ENCODE measurements at regions not wholly inside any gene's neighbourhood (a gene's known extent, or its start where the extent isn't known, plus 50 kb on each side); places are given as distances from the start of the nearest gene placed in this dataset.

DNA sequence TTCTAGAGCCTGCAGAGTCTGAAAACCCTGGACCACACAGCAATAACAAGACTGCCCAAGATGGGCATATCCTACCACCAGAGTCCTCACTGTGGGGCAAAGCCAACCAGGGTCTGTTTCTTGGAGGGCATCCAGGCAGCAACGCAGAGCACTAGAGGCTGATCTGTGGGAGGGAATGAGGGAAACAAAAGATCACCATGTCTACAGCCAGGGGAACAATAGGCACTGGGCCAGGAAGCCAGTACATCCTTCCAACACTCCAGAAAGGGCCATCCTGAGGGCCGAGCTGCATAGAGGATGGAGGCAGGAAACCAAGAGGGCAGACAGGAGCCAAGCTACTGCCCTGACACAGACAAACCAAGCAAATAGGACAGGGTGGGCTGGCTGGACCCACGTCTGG, 416.1 kb upstream of the IRX4 start:
- no TSS peak for BruUV-seq (replicated peaks)
- TF ChIP-seq POLR2AphosphoS5 (IDR thresholded peaks at IDR 0.05; ENCODE audit: low read depth, low read length), result no peak
- TF ChIP-seq, protein P1, sequence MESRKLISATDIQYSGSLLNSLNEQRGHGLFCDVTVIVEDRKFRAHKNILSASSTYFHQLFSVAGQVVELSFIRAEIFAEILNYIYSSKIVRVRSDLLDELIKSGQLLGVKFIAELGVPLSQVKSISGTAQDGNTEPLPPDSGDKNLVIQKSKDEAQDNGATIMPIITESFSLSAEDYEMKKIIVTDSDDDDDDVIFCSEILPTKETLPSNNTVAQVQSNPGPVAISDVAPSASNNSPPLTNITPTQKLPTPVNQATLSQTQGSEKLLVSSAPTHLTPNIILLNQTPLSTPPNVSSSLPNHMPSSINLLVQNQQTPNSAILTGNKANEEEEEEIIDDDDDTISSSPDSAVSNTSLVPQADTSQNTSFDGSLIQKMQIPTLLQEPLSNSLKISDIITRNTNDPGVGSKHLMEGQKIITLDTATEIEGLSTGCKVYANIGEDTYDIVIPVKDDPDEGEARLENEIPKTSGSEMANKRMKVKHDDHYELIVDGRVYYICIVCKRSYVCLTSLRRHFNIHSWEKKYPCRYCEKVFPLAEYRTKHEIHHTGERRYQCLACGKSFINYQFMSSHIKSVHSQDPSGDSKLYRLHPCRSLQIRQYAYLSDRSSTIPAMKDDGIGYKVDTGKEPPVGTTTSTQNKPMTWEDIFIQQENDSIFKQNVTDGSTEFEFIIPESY (IDR thresholded peaks at IDR 0.05; ENCODE audit: extremely low read depth, insufficient replicate concordance, low read length), result no peak
- no peak for TF ChIP-seq CEBPB (IDR thresholded peaks at IDR 0.05; ENCODE audit: low read depth)
- TF ChIP-seq RAD21 (IDR thresholded peaks at IDR 0.05; ENCODE audit: low read depth), result no peak
- no peak for TF ChIP-seq YY1 (IDR thresholded peaks at IDR 0.05; ENCODE audit: extremely low read depth, insufficient replicate concordance, low read depth, low read length)
- TF ChIP-seq, protein P2, sequence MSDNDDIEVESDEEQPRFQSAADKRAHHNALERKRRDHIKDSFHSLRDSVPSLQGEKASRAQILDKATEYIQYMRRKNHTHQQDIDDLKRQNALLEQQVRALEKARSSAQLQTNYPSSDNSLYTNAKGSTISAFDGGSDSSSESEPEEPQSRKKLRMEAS (IDR thresholded peaks at IDR 0.05), result no peak
- no peak for TF ChIP-seq ZFX (IDR thresholded peaks at IDR 0.05)
- TF ChIP-seq, protein P3, sequence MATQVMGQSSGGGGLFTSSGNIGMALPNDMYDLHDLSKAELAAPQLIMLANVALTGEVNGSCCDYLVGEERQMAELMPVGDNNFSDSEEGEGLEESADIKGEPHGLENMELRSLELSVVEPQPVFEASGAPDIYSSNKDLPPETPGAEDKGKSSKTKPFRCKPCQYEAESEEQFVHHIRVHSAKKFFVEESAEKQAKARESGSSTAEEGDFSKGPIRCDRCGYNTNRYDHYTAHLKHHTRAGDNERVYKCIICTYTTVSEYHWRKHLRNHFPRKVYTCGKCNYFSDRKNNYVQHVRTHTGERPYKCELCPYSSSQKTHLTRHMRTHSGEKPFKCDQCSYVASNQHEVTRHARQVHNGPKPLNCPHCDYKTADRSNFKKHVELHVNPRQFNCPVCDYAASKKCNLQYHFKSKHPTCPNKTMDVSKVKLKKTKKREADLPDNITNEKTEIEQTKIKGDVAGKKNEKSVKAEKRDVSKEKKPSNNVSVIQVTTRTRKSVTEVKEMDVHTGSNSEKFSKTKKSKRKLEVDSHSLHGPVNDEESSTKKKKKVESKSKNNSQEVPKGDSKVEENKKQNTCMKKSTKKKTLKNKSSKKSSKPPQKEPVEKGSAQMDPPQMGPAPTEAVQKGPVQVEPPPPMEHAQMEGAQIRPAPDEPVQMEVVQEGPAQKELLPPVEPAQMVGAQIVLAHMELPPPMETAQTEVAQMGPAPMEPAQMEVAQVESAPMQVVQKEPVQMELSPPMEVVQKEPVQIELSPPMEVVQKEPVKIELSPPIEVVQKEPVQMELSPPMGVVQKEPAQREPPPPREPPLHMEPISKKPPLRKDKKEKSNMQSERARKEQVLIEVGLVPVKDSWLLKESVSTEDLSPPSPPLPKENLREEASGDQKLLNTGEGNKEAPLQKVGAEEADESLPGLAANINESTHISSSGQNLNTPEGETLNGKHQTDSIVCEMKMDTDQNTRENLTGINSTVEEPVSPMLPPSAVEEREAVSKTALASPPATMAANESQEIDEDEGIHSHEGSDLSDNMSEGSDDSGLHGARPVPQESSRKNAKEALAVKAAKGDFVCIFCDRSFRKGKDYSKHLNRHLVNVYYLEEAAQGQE (IDR thresholded peaks at IDR 0.05; ENCODE audit: low read depth), result no peak
- TF ChIP-seq, protein P4, sequence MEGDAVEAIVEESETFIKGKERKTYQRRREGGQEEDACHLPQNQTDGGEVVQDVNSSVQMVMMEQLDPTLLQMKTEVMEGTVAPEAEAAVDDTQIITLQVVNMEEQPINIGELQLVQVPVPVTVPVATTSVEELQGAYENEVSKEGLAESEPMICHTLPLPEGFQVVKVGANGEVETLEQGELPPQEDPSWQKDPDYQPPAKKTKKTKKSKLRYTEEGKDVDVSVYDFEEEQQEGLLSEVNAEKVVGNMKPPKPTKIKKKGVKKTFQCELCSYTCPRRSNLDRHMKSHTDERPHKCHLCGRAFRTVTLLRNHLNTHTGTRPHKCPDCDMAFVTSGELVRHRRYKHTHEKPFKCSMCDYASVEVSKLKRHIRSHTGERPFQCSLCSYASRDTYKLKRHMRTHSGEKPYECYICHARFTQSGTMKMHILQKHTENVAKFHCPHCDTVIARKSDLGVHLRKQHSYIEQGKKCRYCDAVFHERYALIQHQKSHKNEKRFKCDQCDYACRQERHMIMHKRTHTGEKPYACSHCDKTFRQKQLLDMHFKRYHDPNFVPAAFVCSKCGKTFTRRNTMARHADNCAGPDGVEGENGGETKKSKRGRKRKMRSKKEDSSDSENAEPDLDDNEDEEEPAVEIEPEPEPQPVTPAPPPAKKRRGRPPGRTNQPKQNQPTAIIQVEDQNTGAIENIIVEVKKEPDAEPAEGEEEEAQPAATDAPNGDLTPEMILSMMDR (IDR thresholded peaks at IDR 0.05 in 2 of 3, conservative IDR thresholded peaks at IDR 0.05 in 1 of 3; ENCODE audit: borderline replicate concordance in 1 of 3, insufficient read depth in 1 of 3, low read depth in 2 of 3, low read length in 2 of 3), result no peak
- no peak for TF ChIP-seq CBX3 (IDR thresholded peaks at IDR 0.05; ENCODE audit: low read depth)
- TF ChIP-seq EZH2phosphoT487 (IDR thresholded peaks at IDR 0.05; ENCODE audit: borderline replicate concordance), result no peak
- no peak for TF ChIP-seq ELF1 (IDR thresholded peaks at IDR 0.05; ENCODE audit: borderline replicate concordance, low read depth)
- TF ChIP-seq EGR1 (IDR thresholded peaks at IDR 0.05; ENCODE audit: low read depth), result no peak
- no peak for TF ChIP-seq SIN3A (IDR thresholded peaks at IDR 0.05; ENCODE audit: low read depth)
- intact Hi-C loops (cut with micrococcal nuclease), result no loop called here
- Histone ChIP-seq H3K4me3 (replicated peaks in 1 of 2; ENCODE audit: low read depth in 1 of 2, low read length in 2 of 2) (no peak overlapping the region), H2AFZ (ENCODE audit: low read depth, low read length, poor library complexity, severe bottlenecking) (no peak overlapping the region), H3K27ac (ENCODE audit: low read depth, low read length) (no peak overlapping the region), H3K4me2 (ENCODE audit: low read length) (no peak overlapping the region), H3K9me2 (ENCODE audit: insufficient read depth) (no peaks in the 10 kb centered on the region), H3K4me1 (ENCODE audit: control insufficient read depth in 1 of 2, insufficient read depth in 2 of 2, low read length in 2 of 2) (no peaks in the 10 kb centered on the region), H3K9ac (ENCODE audit: low read length) (no peak overlapping the region), H3K79me2 (ENCODE audit: insufficient read depth, low read length) (no peaks in the 10 kb centered on the region), H4K20me1 (ENCODE audit: insufficient read depth) (no peaks in the 10 kb centered on the region), H3K36me3 (ENCODE audit: control insufficient read depth in 1 of 2, insufficient read depth in 2 of 2, low read length in 2 of 2) (no peaks in the 10 kb centered on the region), H3K27me3 (ENCODE audit: insufficient read depth, low read length) (no peaks in the 10 kb centered on the region), H3K9me3 (ENCODE audit: control insufficient read depth in 1 of 2, insufficient read depth in 1 of 2, low read depth in 1 of 2, low read length in 2 of 2) (no peaks in the 10 kb centered on the region)
- no peak for DNase-seq (ENCODE audit: low read depth, low spot score)
- RAD21 ChIA-PET (ENCODE audit: low non-redundant PET in 1 of 2, low total read pairs in 2 of 2, uncharacterized antibody in 2 of 2, unreplicated experiment in 2 of 2), result no interaction called here
- POLR2A ChIA-PET, result no interaction called here
- ATAC-seq, result no peak
- CTCF ChIA-PET, result no interaction called here

Measured in HCT116 (cell line).